Right lobe of liver (tissue), 6 donors: ENCODE measurements at regions not wholly inside any gene's neighbourhood (a gene's known extent, or its start where the extent isn't known, plus 50 kb on each side); places are given as distances from the start of the nearest gene placed in this dataset.

Source experiments
- ATAC-seq, 4 donors: fragments of 200-7000 bp; cut with Tn5 transposase; one replicate each; pipeline ENCODE4 v1.9.1; 2020; ENCODE audit warnings: mild to moderate bottlenecking in 4 of 4, moderate library complexity in 4 of 4
- DNase-seq, 3 donors: peaks; one replicate each; pipeline ENCODE4 v3.0.0-alpha.2; 2020
- H3K27ac ChIP-seq, 3 donors: fragments of 200-600 bp; one replicate each; pipeline ENCODE4 v1.8.0; 2022
- H3K27me3 ChIP-seq, 2 donors: fragments of 200-600 bp; one replicate each; pipeline ENCODE4 v1.8.0; 2022
- H3K36me3 ChIP-seq, 4 donors: fragments of 200-600 bp; sonication (generic) in 1 of 4; one replicate each; pipeline versions ENCODE4 v1.5.1 to v1.8.0; 2017 to 2022; ENCODE audit warnings: control low read depth in 1 of 4
- H3K4me1 ChIP-seq, 4 donors: fragments of 200-600 bp; sonication (generic) in 1 of 4; one replicate each; pipeline versions ENCODE4 v1.5.1 to v1.8.0; 2017 to 2022; ENCODE audit warnings: control low read depth in 1 of 4
- H3K4me3 ChIP-seq, 3 donors: fragments of 200-600 bp; one replicate each; pipeline ENCODE4 v1.8.0; 2022
- H3K9me3 ChIP-seq, 4 donors: fragments of 200-600 bp; sonication (generic) in 1 of 4; one replicate each; pipeline versions ENCODE4 v1.5.1 to v1.8.0; 2017 to 2022; ENCODE audit warnings: control low read depth in 1 of 4
- POLR2A ChIP-seq: fragments of 450-650 bp; IDR thresholded peaks from one replicate; pipeline ENCODE4 v1.6.1; 2017; ENCODE audit warnings: antibody characterized with exemption, mild to moderate bottlenecking
- WGBS: methylation state at CpG from one replicate; pipeline ENCODE4 v1.1.6; 2018; ENCODE audit warnings: low coverage, low lambda C conversion rate; ENCODE audit not compliant: insufficient coverage; ENCODE audit errors: missing lambda C conversion rate; 5-methylcytosine and 5-hydroxymethylcytosine counted together
- intact Hi-C, 2 donors: fragments of 100-400 bp; cut with DNase I; formaldehyde crosslinking; loops; one replicate each; pipeline versions ENCODE4 v1.11.2 to v1.14.1; 2022
- TF ChIP-seq, protein P1 (sequence below), 4 donors: fragments of 200-600 bp in 3 of 4; fragments of 450-650 bp in 1 of 4; IDR thresholded peaks; one replicate each; pipeline versions ENCODE4 v1.5.1 to v1.8.0; 2016 to 2022; ENCODE audit warnings: antibody characterized with exemption in 4 of 4, mild to moderate bottlenecking in 2 of 4
- donor health status: DM: no; HTN: yes; CAD: no.
- donor health status: DM: no; HTN: no; CAD: no.
- donor health status: DM: no; HTN: no; CAD: no.
- donor health status: DM: no; HTN: yes; CAD: no.
- donor health status: DM: no; HTN: yes; CAD: no.

- intact Hi-C loops: no loop called here
- Histone ChIP-seq H3K9me3 (no peaks in the 10 kb centered on the region), H3K4me3 (no peak overlapping the region), H3K27ac (no peak overlapping the region), H3K36me3 (no peaks in the 10 kb centered on the region), H3K4me1 (no peaks in the 10 kb centered on the region), H3K27me3 (no peaks in the 10 kb centered on the region)
- TF ChIP-seq POLR2A: no peak
- TF ChIP-seq, protein P1, sequence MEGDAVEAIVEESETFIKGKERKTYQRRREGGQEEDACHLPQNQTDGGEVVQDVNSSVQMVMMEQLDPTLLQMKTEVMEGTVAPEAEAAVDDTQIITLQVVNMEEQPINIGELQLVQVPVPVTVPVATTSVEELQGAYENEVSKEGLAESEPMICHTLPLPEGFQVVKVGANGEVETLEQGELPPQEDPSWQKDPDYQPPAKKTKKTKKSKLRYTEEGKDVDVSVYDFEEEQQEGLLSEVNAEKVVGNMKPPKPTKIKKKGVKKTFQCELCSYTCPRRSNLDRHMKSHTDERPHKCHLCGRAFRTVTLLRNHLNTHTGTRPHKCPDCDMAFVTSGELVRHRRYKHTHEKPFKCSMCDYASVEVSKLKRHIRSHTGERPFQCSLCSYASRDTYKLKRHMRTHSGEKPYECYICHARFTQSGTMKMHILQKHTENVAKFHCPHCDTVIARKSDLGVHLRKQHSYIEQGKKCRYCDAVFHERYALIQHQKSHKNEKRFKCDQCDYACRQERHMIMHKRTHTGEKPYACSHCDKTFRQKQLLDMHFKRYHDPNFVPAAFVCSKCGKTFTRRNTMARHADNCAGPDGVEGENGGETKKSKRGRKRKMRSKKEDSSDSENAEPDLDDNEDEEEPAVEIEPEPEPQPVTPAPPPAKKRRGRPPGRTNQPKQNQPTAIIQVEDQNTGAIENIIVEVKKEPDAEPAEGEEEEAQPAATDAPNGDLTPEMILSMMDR (IDR thresholded peaks at IDR 0.05): no peak
- 20% methylated on average over 1 of the region's 6 CpGs for WGBS
- ATAC-seq (no peak), DNase-seq (no peak)
Observed at GRCh38 chr20:6525447-6526303, 241.8 kb upstream of the BMP2 start.

DNA sequence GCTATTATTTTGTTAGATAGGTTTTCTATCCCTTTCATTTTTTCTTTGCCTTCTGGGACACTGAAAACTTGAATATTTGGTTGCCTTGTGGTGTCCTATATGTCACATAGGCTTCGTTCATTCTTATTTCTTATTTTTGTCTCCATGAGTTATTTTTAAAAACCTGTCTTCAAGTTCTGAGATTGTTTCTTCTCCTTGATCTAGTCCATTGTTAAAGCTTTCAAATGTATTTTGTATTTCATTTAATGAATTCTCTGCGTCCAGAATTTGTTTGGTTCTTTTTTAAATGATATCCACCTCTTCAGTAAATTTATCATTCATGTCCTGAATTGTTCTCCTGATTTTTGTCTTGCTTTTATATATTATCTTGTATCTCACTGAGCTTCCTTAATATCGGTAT, 243.2 kb upstream of the BMP2 start:
- ATAC-seq: no peak
- H3K9me3 ChIP-seq: no peaks in the 10 kb centered on the region
- DNase-seq: no peak
- no peaks in the 10 kb centered on the region for H3K27me3 ChIP-seq
- intact Hi-C loops: no loop called here
- H3K36me3 ChIP-seq: no peaks in the 10 kb centered on the region
- H3K27ac ChIP-seq: no peak overlapping the region
- TF ChIP-seq, protein P1 (IDR thresholded peaks at IDR 0.05): no peak
- WGBS: 57% methylated on average over 3 of the region's 3 CpGs
- H3K4me3 ChIP-seq: no peak overlapping the region
- H3K4me1 ChIP-seq: no peaks in the 10 kb centered on the region

DNA sequence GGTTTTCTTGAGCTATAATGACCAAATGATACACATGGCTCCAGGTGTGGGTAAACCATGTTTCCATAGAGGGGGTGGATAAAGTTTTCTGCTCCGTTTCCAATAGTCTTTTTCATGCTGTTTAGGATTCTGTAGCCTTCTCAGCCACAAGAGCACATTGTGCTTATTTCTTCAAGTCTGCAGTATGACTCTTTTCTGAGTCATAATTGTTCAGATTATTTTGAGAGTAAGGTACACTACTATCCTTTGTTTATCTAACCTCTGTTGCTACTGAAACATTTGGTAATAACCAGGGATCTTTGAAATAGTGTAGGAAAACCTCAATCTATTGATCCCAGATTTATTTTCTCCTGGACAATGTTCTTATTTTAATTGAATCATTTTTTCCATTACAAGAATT, 247.9 kb upstream of the BMP2 start:
- no peak for ATAC-seq
- no peak for TF ChIP-seq POLR2A
- TF ChIP-seq, protein P1 (IDR thresholded peaks at IDR 0.05): no peak

GRCh38 chr20:6515261-6515660, 252.2 kb upstream of the BMP2 start:
- H3K4me3 ChIP-seq: no peak overlapping the region
- no peaks in the 10 kb centered on the region for H3K36me3 ChIP-seq
- ATAC-seq (no peak), DNase-seq (no peak)
- no peaks in the 10 kb centered on the region for H3K27me3 ChIP-seq
- intact Hi-C loops: no loop called here
- H3K9me3 ChIP-seq: no peaks in the 10 kb centered on the region
- no peak overlapping the region for H3K27ac ChIP-seq
- TF ChIP-seq, protein P1 (IDR thresholded peaks at IDR 0.05): no peak
- H3K4me1 ChIP-seq: no peaks in the 10 kb centered on the region
- WGBS: 0% methylated on average over 1 of the region's 1 CpG

More for the DNA sequence above, 247.9 kb upstream of the BMP2 start:
- Histone ChIP-seq H3K4me1 (no peaks in the 10 kb centered on the region), H3K27me3 (no peaks in the 10 kb centered on the region), H3K4me3 (no peak overlapping the region), H3K9me3 (no peaks in the 10 kb centered on the region), H3K27ac (no peak overlapping the region), H3K36me3 (no peaks in the 10 kb centered on the region)
- DNase-seq: no peak
- WGBS: 14% methylated on average over 1 of the region's 1 CpG
- intact Hi-C loops: no loop called here
